Activated naive CD4-positive, alpha-beta T cell treated with anti-CD3 and anti-CD28 coated beads for 36 hours (primary cell): ENCODE measurements at regions not wholly inside any gene's neighbourhood (a gene's known extent, or its start where the extent isn't known, plus 50 kb on each side); places are given as distances from the start of the nearest gene placed in this dataset.

ENCODE experiments used
- CTCF ChIA-PET: fragments of 350-600 bp; sonication (Branson Sonifier 250); formaldehyde crosslinking; loops from one replicate; lab custom pipeline; 2021; ENCODE audit warnings: antibody characterized with exemption; lab: Charles Lee
- DNase-seq: peaks from one replicate; pipeline ENCODE4 v3.0.0-alpha.2; 2020
- H3K27ac Mint-ChIP-seq: one replicate; pipeline ENCODE4 v1.8.0; 2021; ENCODE audit warnings: mild to moderate bottlenecking, mixed read lengths
- H3K27me3 Mint-ChIP-seq: one replicate; pipeline ENCODE4 v1.8.0; 2021; ENCODE audit warnings: low read depth, mixed read lengths
- H3K36me3 Mint-ChIP-seq: one replicate; pipeline ENCODE4 v1.8.0; 2021; ENCODE audit warnings: low read depth, mixed read lengths
- H3K4me1 Mint-ChIP-seq: one replicate; pipeline ENCODE4 v1.8.0; 2021; ENCODE audit warnings: low read depth, mixed read lengths
- H3K4me3 Mint-ChIP-seq: one replicate; pipeline ENCODE4 v1.8.0; 2021; ENCODE audit warnings: mild to moderate bottlenecking, moderate library complexity, mixed read lengths
- H3K9me3 Mint-ChIP-seq: one replicate; pipeline ENCODE4 v1.8.0; 2021; ENCODE audit warnings: mixed read lengths
- intact Hi-C: fragments of 100-400 bp; cut with micrococcal nuclease; formaldehyde crosslinking; loops from one replicate; pipeline ENCODE4 v1.15.1; 2023

GRCh38 chr21:22993822-22994574 is 1995.8 kb downstream of the NCAM2 start:
- H3K27ac Mint-ChIP-seq, result no peak overlapping the region
- H3K36me3 Mint-ChIP-seq, result no peaks in the 10 kb centered on the region
- peaks cover 3% of the 10 kb centered on the region for H3K9me3 Mint-ChIP-seq
- CTCF ChIA-PET, result no interaction called here
- no peak overlapping the region for H3K4me3 Mint-ChIP-seq
- intact Hi-C loops, result no loop called here
- no peaks in the 10 kb centered on the region for H3K4me1 Mint-ChIP-seq
- DNase-seq, result no peak
- no peaks in the 10 kb centered on the region for H3K27me3 Mint-ChIP-seq

DNA sequence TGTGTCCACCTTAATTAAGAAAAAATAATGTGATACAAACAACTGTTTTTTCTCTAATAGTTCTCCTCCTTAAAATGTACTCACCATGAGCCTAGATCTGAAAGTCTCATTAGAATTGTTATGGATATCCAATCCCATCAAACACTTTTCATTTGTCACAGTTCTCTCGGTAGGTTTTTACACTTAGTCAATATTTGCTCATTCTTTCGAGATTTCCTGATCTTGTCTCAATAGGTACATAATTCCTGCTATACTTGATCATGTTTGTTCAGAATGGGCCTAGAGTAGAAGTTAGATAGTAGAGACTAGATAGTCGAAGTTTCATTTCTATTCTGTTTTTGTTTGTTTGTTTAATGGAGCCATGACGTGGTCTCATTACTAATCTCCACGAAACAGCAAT is 2005.7 kb downstream of the NCAM2 start:
- H3K4me1 Mint-ChIP-seq, result no peaks in the 10 kb centered on the region
- CTCF ChIA-PET, result no interaction called here
- no peaks in the 10 kb centered on the region for H3K27me3 Mint-ChIP-seq
- no peak for DNase-seq
- no peak overlapping the region for H3K27ac Mint-ChIP-seq
- H3K9me3 Mint-ChIP-seq, result no peaks in the 10 kb centered on the region
- no peak overlapping the region for H3K4me3 Mint-ChIP-seq
- H3K36me3 Mint-ChIP-seq, result no peaks in the 10 kb centered on the region
- intact Hi-C loops, result no loop called here

DNA sequence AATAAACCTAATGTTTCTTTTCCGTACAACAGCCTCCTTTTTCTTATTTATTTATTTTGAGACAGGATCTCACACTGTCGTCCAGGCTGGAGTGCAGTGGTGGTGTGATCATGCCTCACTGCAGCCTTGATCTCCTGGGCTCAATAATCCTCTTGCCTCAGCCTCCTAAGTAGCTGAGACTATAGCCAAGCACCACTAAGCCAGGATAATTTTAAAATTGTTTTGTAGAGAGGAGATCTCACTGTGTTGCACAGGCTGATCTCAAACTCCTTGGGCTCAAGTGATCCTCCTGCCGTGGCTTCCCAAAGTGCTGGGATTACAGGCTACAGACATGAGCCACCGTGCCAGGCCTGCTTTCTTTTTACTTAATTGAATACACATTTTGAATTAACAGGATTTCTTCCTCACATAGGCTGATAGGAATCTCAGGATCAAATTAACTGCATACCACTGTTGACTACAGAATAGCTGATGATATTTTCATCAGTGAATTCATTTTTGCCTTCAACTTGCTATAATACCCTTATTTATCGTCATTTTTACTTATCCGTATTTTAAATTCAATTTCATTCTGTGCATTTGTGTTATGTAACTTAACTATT is 2010.5 kb downstream of the NCAM2 start:
- CTCF ChIA-PET, result no interaction called here
- Mint-ChIP-seq H3K36me3 (no peaks in the 10 kb centered on the region), H3K4me1 (no peaks in the 10 kb centered on the region), H3K27ac (no peak overlapping the region), H3K4me3 (no peak overlapping the region), H3K9me3 (no peaks in the 10 kb centered on the region), H3K27me3 (no peaks in the 10 kb centered on the region)
- no peak for DNase-seq
- intact Hi-C loops, result no loop called here

GRCh38 chr21:23009360-23009759 is 2011.2 kb downstream of the NCAM2 start:
- no peaks in the 10 kb centered on the region for H3K36me3 Mint-ChIP-seq
- H3K9me3 Mint-ChIP-seq, result no peaks in the 10 kb centered on the region
- H3K4me1 Mint-ChIP-seq, result no peaks in the 10 kb centered on the region
- H3K4me3 Mint-ChIP-seq, result no peak overlapping the region
- CTCF ChIA-PET, result no interaction called here
- no peak for DNase-seq
- no peak overlapping the region for H3K27ac Mint-ChIP-seq
- H3K27me3 Mint-ChIP-seq, result no peaks in the 10 kb centered on the region
- intact Hi-C loops, result no loop called here

GRCh38 chr21:23014021-23014420 is 2015.8 kb downstream of the NCAM2 start:
- intact Hi-C loops, result no loop called here
- H3K4me3 Mint-ChIP-seq, result no peak overlapping the region
- no peaks in the 10 kb centered on the region for H3K4me1 Mint-ChIP-seq
- H3K27me3 Mint-ChIP-seq, result no peaks in the 10 kb centered on the region
- CTCF ChIA-PET, result no interaction called here
- no peaks in the 10 kb centered on the region for H3K36me3 Mint-ChIP-seq
- no peak overlapping the region for H3K27ac Mint-ChIP-seq
- no peaks in the 10 kb centered on the region for H3K9me3 Mint-ChIP-seq
- DNase-seq, result no peak

GRCh38 chr21:23016617-23017016 is 2018.4 kb downstream of the NCAM2 start:
- no peaks in the 10 kb centered on the region for H3K9me3 Mint-ChIP-seq
- CTCF ChIA-PET, result interaction anchor here (0.6 to 1.2 kb wide), 2 partner anchors 9 to 1130 kb away, joined by 3 read pairs; no protein-coding TSS in a partner anchor

DNA sequence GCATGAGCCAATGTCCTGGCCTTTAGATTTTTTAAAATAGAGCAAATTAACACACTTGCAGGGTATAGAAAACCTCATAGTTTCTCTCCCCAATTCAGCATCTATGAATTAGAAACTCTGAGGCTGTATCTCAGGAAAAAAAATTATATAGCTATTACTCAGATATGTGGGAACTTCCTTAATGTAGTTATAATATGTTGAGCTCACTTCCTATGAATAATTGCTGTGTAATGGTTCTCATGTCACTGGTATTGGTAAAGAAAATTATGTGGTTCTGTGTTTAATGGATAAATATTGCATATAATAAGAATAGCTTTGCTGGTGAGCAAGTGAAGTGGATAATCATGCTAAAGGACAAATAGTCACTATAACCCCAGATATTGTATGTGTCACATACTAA is 2019.8 kb downstream of the NCAM2 start:
- CTCF ChIA-PET, result no interaction called here
- Mint-ChIP-seq H3K27me3 (no peaks in the 10 kb centered on the region), H3K4me3 (no peak overlapping the region), H3K9me3 (no peaks in the 10 kb centered on the region), H3K4me1 (no peaks in the 10 kb centered on the region), H3K27ac (no peak overlapping the region), H3K36me3 (no peaks in the 10 kb centered on the region)
- intact Hi-C loops, result no loop called here
- no peak for DNase-seq

More at GRCh38 chr21:23016617-23017016, 2018.4 kb downstream of the NCAM2 start:
- Mint-ChIP-seq H3K4me3 (no peak overlapping the region), H3K4me1 (no peaks in the 10 kb centered on the region), H3K27me3 (no peaks in the 10 kb centered on the region), H3K27ac (no peak overlapping the region), H3K36me3 (no peaks in the 10 kb centered on the region)
- intact Hi-C loops, result no loop called here
- no peak for DNase-seq

- no peak for DNase-seq
- H3K27me3 Mint-ChIP-seq, result no peaks in the 10 kb centered on the region
- no peaks in the 10 kb centered on the region for H3K9me3 Mint-ChIP-seq
- no peak overlapping the region for H3K27ac Mint-ChIP-seq
- intact Hi-C loops, result no loop called here
- CTCF ChIA-PET, result no interaction called here
- H3K4me1 Mint-ChIP-seq, result no peaks in the 10 kb centered on the region
- no peaks in the 10 kb centered on the region for H3K36me3 Mint-ChIP-seq
- no peak overlapping the region for H3K4me3 Mint-ChIP-seq
These were observed 2022.8 kb downstream of the NCAM2 start for GRCh38 chr21:23020969-23021368.

DNA sequence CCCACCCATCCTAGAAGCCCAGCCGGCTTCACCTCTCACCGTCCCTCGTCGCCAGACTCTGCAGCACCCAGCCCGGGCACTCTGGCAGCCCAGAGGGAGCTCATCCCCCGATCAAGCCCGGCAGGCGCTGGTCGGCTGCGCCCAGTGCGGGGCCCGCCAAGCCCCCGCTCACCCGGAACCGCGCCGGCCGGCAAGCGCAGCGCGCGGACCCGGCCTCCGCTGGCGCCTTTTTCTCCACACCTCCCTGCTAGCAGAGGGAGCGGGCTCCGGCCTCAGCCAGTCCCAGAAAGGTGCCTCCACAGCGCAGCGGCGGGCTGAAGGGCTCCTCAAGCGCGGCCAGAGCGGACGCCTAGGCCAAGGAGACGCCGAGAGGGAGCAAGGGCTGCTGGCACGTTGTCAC is 2023.3 kb downstream of the NCAM2 start:
- Mint-ChIP-seq H3K9me3 (no peaks in the 10 kb centered on the region), H3K27ac (no peak overlapping the region), H3K4me1 (no peaks in the 10 kb centered on the region), H3K4me3 (no peak overlapping the region), H3K27me3 (no peaks in the 10 kb centered on the region), H3K36me3 (no peaks in the 10 kb centered on the region)
- no peak for DNase-seq
- CTCF ChIA-PET, result no interaction called here
- intact Hi-C loops, result no loop called here

DNA sequence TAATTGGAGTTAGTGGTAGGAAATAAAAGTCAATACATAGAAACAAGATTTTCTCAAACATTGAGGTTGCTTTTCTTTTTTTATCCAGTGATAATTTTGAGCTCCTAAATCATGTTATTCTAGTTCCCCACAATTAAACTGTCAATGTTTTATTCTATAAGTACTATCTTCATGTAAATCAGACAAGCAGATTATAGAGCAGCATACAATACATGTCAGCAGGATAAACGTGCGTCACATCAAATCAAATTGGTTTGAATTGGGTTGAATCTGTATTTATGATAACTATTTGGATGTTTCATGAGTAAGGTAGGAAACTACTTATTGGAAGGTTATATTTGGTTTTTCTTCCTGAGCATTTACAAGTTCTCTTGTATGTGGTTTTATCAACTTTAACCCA is 2028.7 kb downstream of the NCAM2 start:
- Mint-ChIP-seq H3K36me3 (no peaks in the 10 kb centered on the region), H3K27me3 (no peaks in the 10 kb centered on the region), H3K4me3 (no peak overlapping the region), H3K4me1 (no peaks in the 10 kb centered on the region), H3K9me3 (no peaks in the 10 kb centered on the region), H3K27ac (no peak overlapping the region)
- DNase-seq, result no peak
- CTCF ChIA-PET, result interaction anchor here (0.6 kb wide), 1 partner anchor 1411 kb away, joined by 4 read pairs; no protein-coding TSS in a partner anchor
- intact Hi-C loops, result no loop called here

- Mint-ChIP-seq H3K36me3 (no peaks in the 10 kb centered on the region), H3K4me1 (no peaks in the 10 kb centered on the region), H3K9me3 (no peaks in the 10 kb centered on the region), H3K4me3 (no peak overlapping the region), H3K27me3 (no peaks in the 10 kb centered on the region), H3K27ac (no peak overlapping the region)
- intact Hi-C loops, result no loop called here
- no peak for DNase-seq
- CTCF ChIA-PET, result no interaction called here
These were observed 2041.6 kb downstream of the NCAM2 start for GRCh38 chr21:23039846-23040245.

DNA sequence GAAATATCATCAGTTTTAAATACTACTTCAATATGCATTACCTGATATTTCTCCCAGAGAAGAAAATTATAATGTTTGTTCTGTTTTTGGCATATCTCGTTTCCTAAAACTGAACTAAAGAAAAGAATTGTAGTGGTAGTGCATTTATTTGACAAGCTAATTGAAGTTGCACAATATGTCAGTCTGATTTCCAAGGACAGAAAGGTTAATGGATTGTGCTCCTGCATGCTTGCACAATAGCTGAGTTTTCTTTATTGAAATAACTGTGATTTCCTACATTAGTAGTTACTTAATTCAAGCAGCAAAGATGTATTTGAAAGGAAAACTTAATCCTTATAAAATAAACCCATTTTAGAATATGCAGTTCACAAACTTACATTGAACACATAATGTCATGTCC is 2047.7 kb downstream of the NCAM2 start:
- Mint-ChIP-seq H3K4me3 (no peak overlapping the region), H3K27ac (no peak overlapping the region), H3K4me1 (no peaks in the 10 kb centered on the region), H3K27me3 (no peaks in the 10 kb centered on the region), H3K9me3 (no peaks in the 10 kb centered on the region), H3K36me3 (no peaks in the 10 kb centered on the region)
- CTCF ChIA-PET, result no interaction called here
- intact Hi-C loops, result no loop called here
- DNase-seq, result no peak

DNA sequence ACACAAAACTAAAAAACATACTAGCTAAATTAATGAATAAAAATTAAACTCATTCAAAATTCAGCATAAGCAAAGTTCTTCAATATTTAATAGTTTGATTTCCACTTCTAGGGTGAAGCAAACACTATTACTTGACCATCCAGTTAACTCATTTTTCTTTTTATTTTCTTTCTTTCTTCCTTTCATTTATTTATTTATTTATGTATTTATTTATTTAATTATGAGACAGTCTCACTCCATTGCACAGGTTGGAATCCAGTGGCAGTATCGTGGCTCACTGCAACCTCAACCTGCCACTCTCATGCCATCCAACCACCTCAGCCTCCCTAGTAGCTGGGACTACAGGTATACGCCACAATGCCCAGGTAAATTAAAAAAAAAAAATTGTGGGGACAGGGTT is 2069.5 kb downstream of the NCAM2 start:
- H3K36me3 Mint-ChIP-seq, result no peaks in the 10 kb centered on the region
- peaks cover 3% of the 10 kb centered on the region for H3K9me3 Mint-ChIP-seq
- CTCF ChIA-PET, result no interaction called here
- no peak overlapping the region for H3K4me3 Mint-ChIP-seq
- no peaks in the 10 kb centered on the region for H3K4me1 Mint-ChIP-seq
- H3K27me3 Mint-ChIP-seq, result no peaks in the 10 kb centered on the region
- no peak for DNase-seq
- H3K27ac Mint-ChIP-seq, result no peak overlapping the region
- intact Hi-C loops, result no loop called here
